Thyroid gland (tissue), 4 donors: ENCODE measurements at regions not wholly inside any gene's neighbourhood (a gene's known extent, or its start where the extent isn't known, plus 50 kb on each side); places are given as distances from the start of the nearest gene placed in this dataset.

Experiments used
- CTCF ChIP-seq, 6 experiments: fragments of 200-600 bp in 3 of 6; fragments of 450-650 bp in 3 of 6; sonication (generic) in 3 of 6; IDR thresholded peaks; one replicate each; pipeline ENCODE4 v1.5.1; 2016 to 2019; ENCODE audit warnings: antibody characterized with exemption in 6 of 6, mild to moderate bottlenecking in 2 of 6, inconsistent platforms in 1 of 6, moderate library complexity in 1 of 6
- POLR2A ChIP-seq, 2 donors: fragments of 450-650 bp; IDR thresholded peaks; one replicate each; pipeline ENCODE4 v1.6.1; 2017; ENCODE audit warnings: antibody characterized with exemption in 2 of 2, mild to moderate bottlenecking in 2 of 2, moderate library complexity in 1 of 2

- TF ChIP-seq CTCF (IDR thresholded peaks at IDR 0.05) (no peak), POLR2A (IDR thresholded peaks at IDR 0.05) (no peak)
Observed at GRCh38 chr6:155832596-155832995, 377.0 kb upstream of the NOX3 start.
